Sigmoid colon (tissue), 6 donors: ENCODE measurements at regions not wholly inside any gene's neighbourhood (a gene's known extent, or its start where the extent isn't known, plus 50 kb on each side); places are given as distances from the start of the nearest gene placed in this dataset.

ENCODE experiments used
- DNase-seq: peaks from one replicate; pipeline ENCODE4 v3.0.0-alpha.2; 2019
- H3K27ac ChIP-seq, 4 donors: fragments of 200-600 bp; sonication (generic); one replicate each; pipeline ENCODE4 v1.5.1; 2016 to 2019; ENCODE audit warnings: mild to moderate bottlenecking in 1 of 4
- H3K27me3 ChIP-seq, 3 donors: fragments of 200-600 bp; sonication (generic); one replicate each; pipeline ENCODE4 v1.5.1; 2019; ENCODE audit warnings: mild to moderate bottlenecking in 1 of 3
- H3K36me3 ChIP-seq, 4 donors: fragments of 200-600 bp; sonication (generic); one replicate each; pipeline ENCODE4 v1.5.1; 2016 to 2019
- H3K4me1 ChIP-seq, 4 donors: fragments of 200-600 bp; sonication (generic); one replicate each; pipeline ENCODE4 v1.5.1; 2017 to 2019
- H3K4me3 ChIP-seq, 4 donors: fragments of 200-600 bp; sonication (generic); one replicate each; pipeline ENCODE4 v1.5.1; 2017 to 2019; ENCODE audit warnings: mild to moderate bottlenecking in 2 of 4, moderate library complexity in 1 of 4
- H3K9me3 ChIP-seq, 4 donors: fragments of 200-600 bp in 3 of 4; sonication (generic) in 3 of 4; one replicate each; pipeline versions ENCODE4 v1.5.1 to v1.6.1; 2013 to 2019
- EP300 ChIP-seq, 4 donors: sonication (generic); formaldehyde crosslinking; IDR thresholded peaks; one replicate each; pipeline ENCODE4 v1.6.1; 2017; ENCODE audit warnings: antibody characterized with exemption in 4 of 4
- POLR2A ChIP-seq, 2 donors: fragments of 450-650 bp; IDR thresholded peaks; one replicate each; pipeline ENCODE4 v1.6.1; 2016; ENCODE audit warnings: antibody characterized with exemption in 2 of 2, mild to moderate bottlenecking in 2 of 2, moderate library complexity in 2 of 2
- POLR2AphosphoS5 ChIP-seq, 4 donors: sonication (generic); formaldehyde crosslinking; IDR thresholded peaks; one replicate each; pipeline ENCODE4 v1.6.1; 2017; ENCODE audit warnings: antibody characterized with exemption in 4 of 4
- WGBS, 2 donors: extraction: QIAGEN DNeasy Blood & Tissue Kit; methylation state at CpG; one replicate each; pipeline ENCODE4 v1.1.7; 2013; 5-methylcytosine and 5-hydroxymethylcytosine counted together
- intact Hi-C: fragments of 100-400 bp; cut with DNase I; formaldehyde crosslinking; loops from one replicate; pipeline ENCODE4 v1.15.1; 2023
- TF ChIP-seq, protein P1 (sequence below), 4 experiments: fragments of 450-650 bp in 3 of 4; fragments of 200-600 bp in 1 of 4; IDR thresholded peaks; one replicate each; pipeline ENCODE4 v1.5.1; 2016 to 2019; ENCODE audit warnings: antibody characterized with exemption in 4 of 4, mild to moderate bottlenecking in 3 of 4, moderate library complexity in 2 of 4
- donor health status: healthy with polysubstance abuse.
- donor health status: healthy.

DNA sequence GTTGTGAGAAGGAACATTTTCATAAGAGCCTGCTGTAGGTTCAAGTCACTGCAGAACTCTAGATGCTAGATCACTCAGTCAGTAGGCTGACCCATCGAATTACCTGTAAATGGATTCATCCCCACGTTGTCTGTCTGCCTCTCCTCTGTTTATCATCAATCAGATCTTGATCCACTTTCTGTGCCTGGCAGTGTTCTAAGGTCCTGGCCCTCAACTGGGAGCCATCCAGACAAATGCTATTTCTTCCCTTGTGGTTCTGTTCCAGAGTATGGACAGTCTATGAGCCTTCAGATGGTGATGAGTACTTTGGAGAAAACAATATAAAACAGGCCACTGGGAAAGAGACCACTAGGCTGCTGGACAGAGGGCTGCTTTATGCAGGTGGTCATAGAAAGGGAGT, 699.4 kb upstream of the TMEM132C start:
- H3K4me3 ChIP-seq = no peak overlapping the region
- 64 to 66% methylated on average over 2 of the region's 2 CpGs for WGBS, 2 donors
- no peaks in the 10 kb centered on the region for H3K4me1 ChIP-seq
- no peaks in the 10 kb centered on the region for H3K9me3 ChIP-seq
- H3K27me3 ChIP-seq = no peaks in the 10 kb centered on the region
- TF ChIP-seq POLR2AphosphoS5 (IDR thresholded peaks at IDR 0.05) (no peak), POLR2A (IDR thresholded peaks at IDR 0.05) (no peak)
- TF ChIP-seq, protein P1, sequence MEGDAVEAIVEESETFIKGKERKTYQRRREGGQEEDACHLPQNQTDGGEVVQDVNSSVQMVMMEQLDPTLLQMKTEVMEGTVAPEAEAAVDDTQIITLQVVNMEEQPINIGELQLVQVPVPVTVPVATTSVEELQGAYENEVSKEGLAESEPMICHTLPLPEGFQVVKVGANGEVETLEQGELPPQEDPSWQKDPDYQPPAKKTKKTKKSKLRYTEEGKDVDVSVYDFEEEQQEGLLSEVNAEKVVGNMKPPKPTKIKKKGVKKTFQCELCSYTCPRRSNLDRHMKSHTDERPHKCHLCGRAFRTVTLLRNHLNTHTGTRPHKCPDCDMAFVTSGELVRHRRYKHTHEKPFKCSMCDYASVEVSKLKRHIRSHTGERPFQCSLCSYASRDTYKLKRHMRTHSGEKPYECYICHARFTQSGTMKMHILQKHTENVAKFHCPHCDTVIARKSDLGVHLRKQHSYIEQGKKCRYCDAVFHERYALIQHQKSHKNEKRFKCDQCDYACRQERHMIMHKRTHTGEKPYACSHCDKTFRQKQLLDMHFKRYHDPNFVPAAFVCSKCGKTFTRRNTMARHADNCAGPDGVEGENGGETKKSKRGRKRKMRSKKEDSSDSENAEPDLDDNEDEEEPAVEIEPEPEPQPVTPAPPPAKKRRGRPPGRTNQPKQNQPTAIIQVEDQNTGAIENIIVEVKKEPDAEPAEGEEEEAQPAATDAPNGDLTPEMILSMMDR (IDR thresholded peaks at IDR 0.05) = no peak
- H3K36me3 ChIP-seq = no peaks in the 10 kb centered on the region
- DNase-seq = no peak
- no peak overlapping the region for H3K27ac ChIP-seq
- intact Hi-C loops = no loop called here

DNA sequence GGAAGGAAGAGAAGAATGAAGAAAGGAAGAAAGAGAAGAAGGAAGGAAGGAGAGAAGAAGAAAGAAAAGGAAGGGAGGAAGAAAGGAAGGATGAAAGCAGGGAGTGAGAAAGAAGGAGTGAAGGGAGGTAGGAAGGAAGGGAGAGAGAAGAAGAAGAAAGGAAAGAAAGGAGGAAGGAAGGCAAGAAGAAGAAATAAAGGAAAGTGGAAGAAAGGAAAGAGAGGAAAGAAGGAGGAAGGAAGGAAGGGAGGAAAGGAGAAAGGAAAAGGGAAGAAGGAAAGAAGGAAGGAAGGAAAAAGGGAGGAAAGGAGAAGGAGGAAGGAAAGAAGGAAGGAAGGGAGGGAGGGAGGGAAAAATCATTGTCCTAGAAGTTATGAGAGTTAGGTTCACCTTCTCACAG, 696.6 kb upstream of the TMEM132C start:
- Histone ChIP-seq H3K4me3 (no peak overlapping the region), H3K27ac (no peak overlapping the region), H3K9me3 (no peaks in the 10 kb centered on the region), H3K36me3 (no peaks in the 10 kb centered on the region), H3K27me3 (no peaks in the 10 kb centered on the region), H3K4me1 (no peaks in the 10 kb centered on the region)
- TF ChIP-seq POLR2A (IDR thresholded peaks at IDR 0.05) = no peak
- TF ChIP-seq POLR2AphosphoS5 (IDR thresholded peaks at IDR 0.05) = no peak
- TF ChIP-seq, protein P1 (IDR thresholded peaks at IDR 0.05) = no peak
- no peak for TF ChIP-seq EP300 (IDR thresholded peaks at IDR 0.05)
- intact Hi-C loops = no loop called here
- no peak for DNase-seq

DNA sequence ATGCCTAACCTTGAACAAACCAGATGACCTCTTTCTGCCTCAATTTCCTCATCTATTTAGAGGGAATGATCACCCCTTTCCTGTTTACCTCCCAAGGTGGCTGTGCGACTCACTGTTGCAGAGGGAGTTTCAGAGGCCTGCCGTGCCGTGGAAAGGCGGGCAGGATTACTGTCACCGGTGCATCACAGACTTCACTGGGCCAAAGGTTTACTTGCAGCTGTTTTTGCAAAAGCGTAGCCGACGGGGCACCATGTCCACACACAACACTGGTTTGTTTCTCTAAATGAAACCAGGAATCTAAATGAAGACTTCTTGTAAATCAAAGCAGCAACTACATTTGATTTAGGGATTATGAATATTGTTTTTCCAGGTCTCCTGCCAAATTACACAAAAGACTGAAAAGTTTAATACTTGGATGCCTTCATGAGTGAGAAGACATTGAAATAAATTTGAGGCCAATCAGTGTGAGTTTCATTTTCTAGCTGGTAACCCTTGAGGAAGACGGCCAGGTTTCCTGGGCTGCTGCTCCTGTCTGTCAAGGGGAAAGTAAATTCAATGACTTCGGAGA, 696.1 kb upstream of the TMEM132C start:
- TF ChIP-seq EP300 (IDR thresholded peaks at IDR 0.05) (no peak), POLR2AphosphoS5 (IDR thresholded peaks at IDR 0.05) (no peak), POLR2A (IDR thresholded peaks at IDR 0.05) (no peak)
- TF ChIP-seq, protein P1 (IDR thresholded peaks at IDR 0.05) = no peak
- intact Hi-C loops = no loop called here
- H3K36me3 ChIP-seq = no peaks in the 10 kb centered on the region
- 62 to 73% methylated on average over 10 of the region's 10 CpGs for WGBS, 2 donors
- no peaks in the 10 kb centered on the region for H3K9me3 ChIP-seq
- H3K27me3 ChIP-seq = no peaks in the 10 kb centered on the region
- no peaks in the 10 kb centered on the region for H3K4me1 ChIP-seq
- H3K27ac ChIP-seq = no peak overlapping the region
- no peak overlapping the region for H3K4me3 ChIP-seq
- no peak for DNase-seq

DNA sequence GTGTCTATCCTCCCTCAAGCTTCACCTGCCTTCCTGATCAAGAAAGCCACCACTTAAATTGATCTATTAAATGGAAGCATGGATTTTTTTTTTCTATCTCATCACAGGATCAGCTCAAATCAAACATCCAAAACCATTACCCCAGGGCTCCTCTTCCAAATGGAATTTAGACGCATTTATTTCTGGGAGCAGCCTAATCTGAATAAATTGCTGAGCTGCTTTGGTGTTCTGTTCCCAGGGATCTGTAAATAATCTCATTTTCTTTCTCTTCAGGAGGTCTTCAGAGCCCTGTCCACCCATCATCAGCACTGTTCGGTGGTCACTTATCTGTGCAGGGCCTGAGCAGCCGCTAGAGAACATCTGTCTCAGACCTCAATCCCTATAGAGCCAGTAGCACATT, 695.4 kb upstream of the TMEM132C start:
- TF ChIP-seq EP300 (IDR thresholded peaks at IDR 0.05) = no peak
- no peak for TF ChIP-seq POLR2A (IDR thresholded peaks at IDR 0.05)
- TF ChIP-seq, protein P1 (IDR thresholded peaks at IDR 0.05) = no peak
- TF ChIP-seq POLR2AphosphoS5 (IDR thresholded peaks at IDR 0.05) = no peak

DNA sequence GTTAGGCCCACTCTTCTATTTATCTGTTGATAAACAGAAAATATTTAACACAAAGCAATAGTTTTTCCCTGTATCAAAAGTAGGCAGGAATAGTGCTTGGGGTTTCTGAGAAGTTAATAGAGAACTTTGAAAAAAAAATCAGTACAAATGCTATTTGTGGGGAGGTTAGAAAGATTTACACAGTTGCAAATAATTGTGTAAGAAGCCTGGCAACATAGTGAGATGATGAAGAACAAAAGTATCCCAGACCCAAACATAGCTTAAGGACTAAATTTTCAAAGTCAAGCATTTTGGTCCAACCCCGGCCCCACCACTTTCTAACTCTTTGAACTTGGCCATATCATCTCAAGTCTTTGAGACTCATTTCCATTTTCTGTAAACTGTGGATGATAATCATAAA, 687.5 kb upstream of the TMEM132C start:
- 74 to 84% methylated on average over 1 of the region's 1 CpG for WGBS, 2 donors
- H3K4me1 ChIP-seq = no peaks in the 10 kb centered on the region
- no peaks in the 10 kb centered on the region for H3K36me3 ChIP-seq
- H3K27me3 ChIP-seq = no peaks in the 10 kb centered on the region
- intact Hi-C loops = no loop called here
- TF ChIP-seq POLR2AphosphoS5 (IDR thresholded peaks at IDR 0.05) (no peak), EP300 (IDR thresholded peaks at IDR 0.05) (no peak), POLR2A (IDR thresholded peaks at IDR 0.05) (no peak)
- TF ChIP-seq, protein P1 (IDR thresholded peaks at IDR 0.05) = no peak
- no peak for DNase-seq
- H3K4me3 ChIP-seq = no peak overlapping the region
- no peak overlapping the region for H3K27ac ChIP-seq
- no peaks in the 10 kb centered on the region for H3K9me3 ChIP-seq

More for the DNA sequence above, 695.4 kb upstream of the TMEM132C start:
- H3K36me3 ChIP-seq = no peaks in the 10 kb centered on the region
- H3K4me1 ChIP-seq = no peaks in the 10 kb centered on the region
- H3K9me3 ChIP-seq = no peaks in the 10 kb centered on the region
- no peak for DNase-seq
- no peak overlapping the region for H3K27ac ChIP-seq
- 72 to 80% methylated on average over 3 of the region's 3 CpGs for WGBS, 2 donors
- intact Hi-C loops = no loop called here
- H3K4me3 ChIP-seq = no peak overlapping the region
- H3K27me3 ChIP-seq = no peaks in the 10 kb centered on the region
